OCI-LY7 (cell line): ENCODE measurements at regions not wholly inside any gene's neighbourhood (a gene's known extent, or its start where the extent isn't known, plus 50 kb on each side); places are given as distances from the start of the nearest gene placed in this dataset.

ENCODE experiments used
- BruUV-seq: library from RNA; stranded (reverse); fragments of 400-500 nt; replicated peaks from 2 replicates; lab custom pipeline; 2021; lab: Mats Ljungman, UMichigan
- CTCF ChIA-PET: fragments of 300-600 bp; sonication (Branson Sonifier 250); formaldehyde crosslinking; loops from one replicate; lab custom pipeline; 2022; ENCODE audit warnings: antibody characterized with exemption; ENCODE audit not compliant: unreplicated experiment; lab: Charles Lee
- POLR2A ChIA-PET: fragments of 300-600 bp; sonication (Branson Sonifier 250); formaldehyde crosslinking; loops from one replicate; lab custom pipeline; 2022; ENCODE audit warnings: antibody characterized with exemption; lab: Charles Lee
- DNase-seq: peaks from one replicate; pipeline ENCODE4 v3.0.0-alpha.2; 2015; ENCODE audit warnings: low spot score
- H2AFZ ChIP-seq: fragments of 200-600 bp; sonication (generic), shearing (Covaris generic); 2 replicates; pipeline ENCODE4 v1.6.1; 2014; ENCODE audit warnings: mild to moderate bottlenecking, antibody characterized with exemption, low read length, moderate library complexity
- H3K27ac ChIP-seq: fragments of 200-600 bp; sonication (generic); 2 replicates; pipeline ENCODE4 v1.5.1; 2014; ENCODE audit warnings: mixed run types, low read depth, mild to moderate bottlenecking, moderate library complexity, low read length, inconsistent platforms; ENCODE audit not compliant: poor library complexity, severe bottlenecking
- H3K36me3 ChIP-seq: fragments of 200-600 bp; sonication (generic); 2 replicates; pipeline ENCODE4 v1.6.1; 2014; ENCODE audit warnings: mild to moderate bottlenecking, antibody characterized with exemption, low read length, moderate library complexity, mixed read lengths; ENCODE audit not compliant: insufficient read depth
- H3K4me1 ChIP-seq: fragments of 200-600 bp; sonication (generic); 2 replicates; pipeline ENCODE4 v1.5.1; 2014; ENCODE audit warnings: mild to moderate bottlenecking, low read length; ENCODE audit not compliant: insufficient read depth, poor library complexity, severe bottlenecking
- H3K4me2 ChIP-seq: fragments of 200-600 bp; sonication (generic); 2 replicates; pipeline ENCODE4 v1.6.1; 2014; ENCODE audit warnings: mild to moderate bottlenecking, low read length
- H3K4me3 ChIP-seq: fragments of 200-600 bp; sonication (generic); 2 replicates; pipeline ENCODE4 v1.5.1; 2014; ENCODE audit warnings: mild to moderate bottlenecking, low read depth, low read length; ENCODE audit not compliant: poor library complexity, severe bottlenecking
- H3K79me2 ChIP-seq: fragments of 200-600 bp; sonication (generic); 2 replicates; pipeline ENCODE4 v1.6.1; 2016; ENCODE audit warnings: low read depth, mild to moderate bottlenecking, low read length, moderate library complexity, mixed read lengths; ENCODE audit not compliant: insufficient read depth
- H3K9me2 ChIP-seq: fragments of 200-600 bp; sonication (generic); 2 replicates; pipeline ENCODE4 v1.6.1; 2016; ENCODE audit warnings: mild to moderate bottlenecking, low read length, mixed read lengths; ENCODE audit not compliant: insufficient read depth
- H3K9me3 ChIP-seq: fragments of 200-600 bp; sonication (generic); 2 replicates; pipeline ENCODE4 v1.6.1; 2014; ENCODE audit warnings: mild to moderate bottlenecking, mixed run types, low read length, mixed read lengths
- H4K20me1 ChIP-seq: fragments of 200-600 bp; sonication (generic); 2 replicates; pipeline ENCODE4 v1.6.1; 2014; ENCODE audit warnings: mild to moderate bottlenecking, antibody characterized with exemption, low read length, moderate library complexity, mixed read lengths; ENCODE audit not compliant: insufficient read depth
- CTCF ChIP-seq: fragments of 200-600 bp; sonication (generic); conservative IDR thresholded peaks from 2 replicates; pipeline ENCODE4 v1.5.1; 2014; ENCODE audit warnings: mild to moderate bottlenecking, antibody characterized with exemption, low read length, moderate library complexity, mixed read lengths
- EZH2phosphoT487 ChIP-seq: fragments of 200-600 bp; sonication (generic); IDR thresholded peaks from 2 replicates; pipeline ENCODE4 v1.6.1; 2018; ENCODE audit warnings: low read depth, borderline replicate concordance, mild to moderate bottlenecking, mixed run types, antibody characterized with exemption, low read length, moderate library complexity, mixed read lengths
- intact Hi-C: fragments of 100-400 bp; cut with micrococcal nuclease; formaldehyde crosslinking; loops from one replicate; pipeline ENCODE4 v1.10.0; 2022; ENCODE audit not compliant: unreplicated experiment

GRCh38 chr9:115301581-115301980 lies 183.6 kb upstream of the TNC start:
- TF ChIP-seq CTCF: no peak
- TF ChIP-seq EZH2phosphoT487: no peak
- intact Hi-C loops: loop anchor here (10.0 kb wide), 1 partner anchor 57 kb away; no protein-coding TSS in a partner anchor
- Histone ChIP-seq H3K4me3 (no peak overlapping the region), H3K79me2 (no peaks in the 10 kb centered on the region), H4K20me1 (no peaks in the 10 kb centered on the region), H3K4me1 (no peaks in the 10 kb centered on the region), H3K9me2 (no peaks in the 10 kb centered on the region), H3K4me2 (no peak overlapping the region), H3K9me3 (no peaks in the 10 kb centered on the region), H2AFZ (no peak overlapping the region), H3K27ac (no peak overlapping the region), H3K36me3 (no peaks in the 10 kb centered on the region)
- ChIA-PET POLR2A (interaction anchor here (1.5 kb wide), 1 partner anchor 11 kb away, joined by 3 read pairs; no protein-coding TSS in a partner anchor), CTCF (no interaction called here)
- DNase-seq: no peak
- no TSS peak for BruUV-seq

GRCh38 chr9:115305543-115305942 lies 187.6 kb upstream of the TNC start:
- no TSS peak for BruUV-seq
- H3K27ac ChIP-seq: no peak overlapping the region
- TF ChIP-seq EZH2phosphoT487: no peak
- TF ChIP-seq CTCF: no peak

GRCh38 chr9:115306865-115307264 lies 188.9 kb upstream of the TNC start:
- Histone ChIP-seq H3K4me2 (no peak overlapping the region), H3K36me3 (no peaks in the 10 kb centered on the region), H3K4me3 (no peak overlapping the region), H3K9me2 (no peaks in the 10 kb centered on the region), H3K79me2 (no peaks in the 10 kb centered on the region), H3K9me3 (no peaks in the 10 kb centered on the region), H2AFZ (no peak overlapping the region), H4K20me1 (no peaks in the 10 kb centered on the region), H3K4me1 (no peaks in the 10 kb centered on the region), H3K27ac (no peak overlapping the region)
- no peak for DNase-seq
- ChIA-PET CTCF (no interaction called here), POLR2A (no interaction called here)
- BruUV-seq: no TSS peak
- intact Hi-C loops: loop anchor here (10.0 kb wide), 1 partner anchor 62 kb away; no protein-coding TSS in a partner anchor
- TF ChIP-seq EZH2phosphoT487 (no peak), CTCF (no peak)

More at GRCh38 chr9:115305543-115305942, 187.6 kb upstream of the TNC start:
- Histone ChIP-seq H3K4me1 (no peaks in the 10 kb centered on the region), H3K79me2 (no peaks in the 10 kb centered on the region), H3K36me3 (no peaks in the 10 kb centered on the region), H3K4me2 (no peak overlapping the region), H3K4me3 (no peak overlapping the region), H3K9me3 (no peaks in the 10 kb centered on the region), H4K20me1 (no peaks in the 10 kb centered on the region), H3K9me2 (no peaks in the 10 kb centered on the region), H2AFZ (no peak overlapping the region)
- intact Hi-C loops: loop anchor here (10.0 kb wide), 1 partner anchor 61 kb away; no protein-coding TSS in a partner anchor
- ChIA-PET POLR2A (interaction anchor here (0.6 to 1.4 kb wide), 4 partner anchors 9 to 49 kb away, joined by 3 to 5 read pairs (median 3); no protein-coding TSS in a partner anchor), CTCF (no interaction called here)
- no peak for DNase-seq
